D341Med (cell line): ENCODE measurements at regions not wholly inside any gene's neighbourhood (a gene's known extent, or its start where the extent isn't known, plus 50 kb on each side); places are given as distances from the start of the nearest gene placed in this dataset.

Source experiments
- DNase-seq: peaks from one replicate; pipeline ENCODE4 v3.0.0; 2012; ENCODE audit warnings: low spot score

DNA sequence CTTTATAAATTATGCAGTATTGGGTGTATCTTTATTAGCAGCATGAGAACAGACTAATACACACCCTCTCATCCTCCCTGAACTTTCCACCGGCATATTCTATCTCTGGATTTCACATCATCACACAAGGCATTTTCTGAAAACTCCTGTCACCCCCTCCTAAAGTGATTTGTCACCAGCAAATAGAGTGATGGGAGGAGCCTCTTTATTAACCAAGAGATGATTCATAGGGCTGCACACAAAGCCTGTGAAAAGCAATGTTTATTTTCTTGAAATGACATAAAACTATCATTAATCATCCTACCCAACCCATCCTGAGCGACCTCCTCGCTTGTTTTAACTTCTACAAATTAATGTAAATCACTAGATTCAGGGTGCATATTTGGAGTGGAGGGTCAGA, 394.7 kb upstream of the SULF2 start:
- DNase-seq = no peak

- DNase-seq = no peak
Observed at GRCh38 chr20:48178633-48179032, 393.4 kb upstream of the SULF2 start.

DNA sequence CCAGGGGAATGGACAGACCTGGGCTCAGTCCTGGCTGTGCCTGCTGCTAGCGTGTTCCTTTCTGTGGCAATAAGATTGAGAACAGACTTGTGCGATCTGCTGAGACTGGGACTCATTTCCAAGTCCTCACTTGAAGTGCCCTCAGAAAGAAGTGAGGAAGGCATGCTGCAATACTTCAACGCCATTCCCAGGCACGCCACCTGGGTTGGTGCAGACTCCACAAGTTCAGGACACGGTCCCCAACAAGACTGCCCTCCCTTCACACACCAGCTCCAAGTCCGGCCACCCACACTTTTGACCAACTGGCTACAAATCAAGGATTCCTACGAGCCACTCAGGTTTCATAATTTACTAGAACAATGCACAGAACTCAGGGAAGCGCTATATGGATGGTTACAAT, 391.8 kb upstream of the SULF2 start:
- no peak for DNase-seq

- no peak for DNase-seq
Observed at GRCh38 chr20:48176139-48176538, 390.9 kb upstream of the SULF2 start.

DNA sequence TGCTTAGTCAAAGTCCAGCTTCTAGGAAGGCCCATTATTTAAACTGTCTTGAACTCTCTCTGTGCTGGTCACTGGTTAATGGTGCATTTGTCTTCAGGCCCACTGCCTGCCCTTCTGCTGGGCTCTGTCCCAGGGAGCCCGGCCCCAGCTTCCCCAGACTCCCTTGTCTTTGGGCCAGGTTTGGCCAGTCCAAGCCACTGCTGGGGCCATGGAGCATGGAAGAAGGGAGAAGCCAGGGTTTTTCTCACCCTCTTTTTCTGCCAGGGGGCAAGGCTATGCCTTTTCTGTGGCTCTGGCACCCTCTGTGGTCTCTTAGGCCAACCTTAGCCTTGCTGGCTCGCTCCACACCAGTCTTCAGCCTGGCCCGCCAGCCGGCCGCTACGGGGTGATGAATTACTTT, 390.0 kb upstream of the SULF2 start:
- no peak for DNase-seq

DNA sequence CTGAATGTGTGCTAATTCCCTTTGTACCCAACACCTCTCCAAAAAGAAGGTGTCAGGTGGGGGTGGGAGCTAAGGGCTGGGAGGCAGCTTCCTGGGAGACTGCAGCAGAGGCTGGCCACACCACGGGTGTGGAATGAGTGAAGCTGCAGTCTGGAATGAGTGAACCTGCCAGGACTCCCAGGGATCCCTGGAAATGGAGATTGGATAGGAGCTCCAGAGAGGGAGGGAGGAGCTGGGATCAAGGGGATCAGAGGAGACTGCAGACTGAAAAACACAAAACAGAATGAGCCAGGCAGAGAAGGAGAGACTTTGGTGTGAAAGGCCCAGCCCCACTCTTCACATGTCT, 387.0 kb upstream of the SULF2 start:
- DNase-seq = no peak

DNA sequence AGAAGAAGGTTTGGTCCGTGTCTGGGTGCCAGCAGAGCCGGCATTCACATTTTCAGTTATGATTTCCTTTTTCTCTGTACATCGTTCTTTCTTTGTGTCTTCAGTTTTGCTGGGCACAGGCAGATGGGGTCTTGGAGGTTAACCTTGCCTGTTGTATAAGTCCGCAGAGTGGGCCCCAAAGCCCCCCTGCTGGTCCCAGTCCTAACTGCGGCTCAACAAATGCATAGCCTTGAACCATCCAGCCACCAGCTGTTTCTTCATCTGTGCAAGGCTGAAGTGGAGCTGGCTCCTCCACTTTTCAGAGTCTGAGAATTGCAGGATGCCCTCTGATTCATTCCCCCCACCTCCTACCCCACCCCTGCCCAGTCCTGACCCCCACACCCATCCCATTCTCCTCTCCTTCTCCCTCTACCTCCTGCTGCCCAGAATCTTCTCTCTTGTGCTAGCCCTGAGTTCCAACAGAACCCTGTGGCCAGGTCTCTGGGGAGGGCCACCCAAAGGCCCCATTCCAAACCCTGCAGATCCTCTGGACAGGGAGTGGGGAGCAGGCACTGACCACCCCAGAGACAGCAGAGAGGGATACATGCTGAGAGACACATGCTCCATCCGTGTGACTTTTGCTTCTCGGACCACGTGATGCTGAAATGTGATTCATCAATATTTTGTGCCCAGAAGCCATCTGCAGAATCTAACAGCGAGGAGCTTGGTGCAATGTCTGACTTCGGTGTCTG, 386.5 kb upstream of the SULF2 start:
- DNase-seq = no peak

GRCh38 chr20:48171071-48171470, 385.8 kb upstream of the SULF2 start:
- DNase-seq = peak; percentile 51

DNA sequence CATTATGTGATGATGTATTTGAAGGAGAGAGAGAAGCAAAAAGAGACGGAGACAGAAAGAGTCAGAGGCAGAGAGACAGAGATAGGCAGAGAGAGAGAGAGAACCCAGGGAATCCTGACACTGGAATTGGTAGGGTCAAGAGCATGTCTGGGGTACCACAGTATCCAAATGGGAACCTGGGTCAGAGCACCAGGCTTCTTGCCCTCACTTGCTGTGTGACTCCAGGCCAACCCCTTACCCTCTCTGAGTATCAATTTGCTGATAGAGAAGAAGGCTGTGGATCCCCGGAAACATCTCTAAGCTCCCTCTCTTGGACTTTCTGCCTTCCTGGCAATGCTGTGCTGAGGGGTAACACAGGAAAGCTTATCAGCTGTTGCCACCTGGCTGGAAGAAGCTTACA, 385.3 kb upstream of the SULF2 start:
- DNase-seq = no peak

DNA sequence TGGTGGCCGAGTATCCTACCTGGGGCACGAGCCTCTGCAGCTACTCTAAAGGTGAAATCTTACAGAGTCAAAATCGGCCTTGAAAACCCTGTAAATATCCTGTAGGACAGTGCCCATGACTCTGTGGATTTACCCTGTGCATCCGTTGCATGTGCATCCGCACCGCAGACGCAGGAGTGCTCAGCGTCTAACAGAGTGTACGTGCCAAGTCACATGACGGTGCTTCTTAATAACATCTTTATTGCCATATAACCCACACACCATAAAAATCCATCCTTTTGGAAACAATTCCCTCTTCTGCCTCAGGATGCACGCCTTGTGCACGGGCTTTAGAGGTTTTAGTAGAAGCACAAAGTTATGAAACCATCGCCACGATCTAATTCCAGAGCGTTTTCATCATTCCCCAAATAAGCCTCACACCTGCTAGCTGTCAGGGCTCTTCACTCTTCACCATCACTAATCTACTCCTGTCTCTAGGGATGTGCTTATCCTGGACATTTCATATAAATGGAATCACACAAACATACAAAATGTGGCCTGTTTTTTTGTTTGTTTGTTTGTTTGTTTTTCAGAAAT, 384.5 kb upstream of the SULF2 start:
- DNase-seq = no peak

GRCh38 chr20:48166082-48166835, 381.0 kb upstream of the SULF2 start:
- DNase-seq = no peak

DNA sequence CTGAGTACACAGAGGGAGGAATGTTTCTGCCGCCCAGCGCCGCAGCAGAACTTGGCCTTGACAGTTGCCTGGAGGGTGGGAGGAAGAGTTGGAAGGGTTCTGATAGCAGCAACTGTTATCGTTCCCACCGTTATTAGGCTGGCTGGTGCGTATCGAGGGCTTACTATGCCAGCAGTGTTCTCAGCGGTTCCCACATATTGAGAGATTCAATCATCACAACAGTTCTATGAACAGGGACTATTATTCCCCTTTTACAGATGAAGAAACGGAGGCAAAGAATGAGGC, 380.1 kb upstream of the SULF2 start:
- no peak for DNase-seq

DNA sequence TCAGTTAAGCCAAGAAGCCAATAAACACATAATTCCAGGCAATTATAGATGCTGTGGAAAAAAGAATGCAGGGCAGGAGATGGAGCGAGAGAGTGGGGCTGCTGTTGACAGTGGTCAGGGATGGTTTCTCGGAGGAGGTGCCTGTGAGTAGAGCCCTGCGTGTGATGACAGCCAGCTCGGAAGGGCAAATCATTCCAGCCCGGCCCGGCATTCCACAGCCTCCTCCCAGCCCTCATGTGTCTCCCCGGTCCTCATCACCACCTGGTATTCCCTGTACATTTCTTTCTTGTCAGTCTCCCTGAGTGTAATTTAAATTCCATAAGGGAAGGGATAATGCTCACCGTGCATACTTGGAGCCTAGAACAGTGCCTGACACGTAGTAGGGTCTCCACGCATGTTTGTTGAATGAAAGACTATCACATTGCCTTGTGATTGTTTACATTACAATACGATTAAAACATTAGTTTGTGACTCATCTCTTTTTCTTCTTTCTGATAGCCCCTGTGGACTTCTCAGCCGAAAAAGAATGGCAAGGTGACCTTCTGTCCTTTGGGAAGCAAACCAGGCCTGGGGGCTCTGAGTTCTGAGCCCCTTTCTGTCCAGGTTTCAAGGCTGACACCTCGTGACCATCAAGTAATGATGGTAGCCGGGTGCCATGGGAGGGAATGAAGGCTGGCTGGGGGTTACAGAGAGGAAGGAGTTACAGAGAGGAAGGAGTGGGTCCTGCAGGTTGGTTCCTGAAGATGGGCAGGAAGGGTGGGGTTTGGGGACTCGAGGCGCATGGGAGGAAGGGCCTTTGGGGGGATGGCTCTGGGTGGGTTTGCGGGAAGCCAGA, 379.5 kb upstream of the SULF2 start:
- no peak for DNase-seq

- no peak for DNase-seq
Observed at GRCh38 chr20:48164034-48164433, 378.8 kb upstream of the SULF2 start.

- DNase-seq = no peak
Observed at GRCh38 chr20:48163505-48163904, 378.2 kb upstream of the SULF2 start.

DNA sequence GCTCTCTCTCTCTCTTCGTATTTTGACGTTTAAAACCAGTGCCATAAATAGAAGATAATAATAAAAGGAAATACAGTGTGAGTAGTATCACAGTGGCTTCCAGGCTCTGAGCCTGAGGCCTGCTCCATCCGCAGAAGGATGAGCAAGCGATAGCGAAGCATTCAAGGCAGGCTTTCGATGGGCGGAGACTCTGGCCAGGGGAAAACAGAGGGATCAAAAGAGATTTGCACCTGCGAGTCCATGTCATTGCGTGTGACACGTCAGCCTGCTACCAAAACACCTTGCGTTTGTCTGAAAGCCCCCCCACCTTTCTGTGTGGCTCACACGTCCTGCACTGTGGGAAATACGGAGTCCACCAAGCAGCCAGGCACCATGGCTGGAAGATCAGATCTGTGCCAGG, 377.3 kb upstream of the SULF2 start:
- DNase-seq = no peak

DNA sequence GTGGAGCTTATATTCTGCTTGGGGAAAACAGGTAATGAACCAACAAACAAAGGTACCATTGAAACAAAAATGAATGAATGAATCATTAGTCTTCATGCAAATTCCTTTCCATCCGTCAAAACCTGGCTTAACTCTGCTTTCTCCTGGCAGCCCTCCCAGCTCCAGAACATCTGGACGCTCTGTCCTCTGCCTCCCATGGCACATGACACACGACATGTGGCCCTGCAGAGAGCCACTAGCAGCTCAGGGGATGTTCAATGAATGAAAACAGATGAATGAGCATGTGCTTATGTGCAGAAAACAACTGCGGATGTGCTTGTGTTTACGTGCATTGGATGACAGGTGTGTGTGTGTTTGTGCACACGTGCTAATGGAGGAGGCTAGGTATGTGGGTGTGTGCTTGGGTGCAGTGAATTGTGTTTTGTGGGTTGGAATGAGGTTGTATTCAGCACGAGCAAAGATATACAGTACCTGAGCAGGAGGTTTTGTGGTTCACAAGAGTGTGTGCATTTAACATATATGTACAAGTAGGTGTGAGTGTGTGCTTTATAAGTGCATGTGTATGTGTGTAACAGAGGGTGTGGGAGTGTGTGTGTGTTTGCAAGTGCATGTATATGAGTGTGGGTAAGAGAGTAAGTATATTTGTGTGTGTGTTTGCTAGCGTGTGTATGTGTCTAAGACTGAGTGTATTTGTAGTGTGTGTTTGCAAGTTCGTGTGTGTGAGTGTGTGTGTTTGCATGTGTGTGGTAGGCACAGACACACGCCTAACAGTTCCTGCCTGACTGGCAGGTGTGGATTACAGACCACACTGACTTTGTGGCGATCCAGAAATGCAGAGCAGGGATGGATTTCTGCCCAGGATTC, 374.1 kb upstream of the SULF2 start:
- DNase-seq = no peak

DNA sequence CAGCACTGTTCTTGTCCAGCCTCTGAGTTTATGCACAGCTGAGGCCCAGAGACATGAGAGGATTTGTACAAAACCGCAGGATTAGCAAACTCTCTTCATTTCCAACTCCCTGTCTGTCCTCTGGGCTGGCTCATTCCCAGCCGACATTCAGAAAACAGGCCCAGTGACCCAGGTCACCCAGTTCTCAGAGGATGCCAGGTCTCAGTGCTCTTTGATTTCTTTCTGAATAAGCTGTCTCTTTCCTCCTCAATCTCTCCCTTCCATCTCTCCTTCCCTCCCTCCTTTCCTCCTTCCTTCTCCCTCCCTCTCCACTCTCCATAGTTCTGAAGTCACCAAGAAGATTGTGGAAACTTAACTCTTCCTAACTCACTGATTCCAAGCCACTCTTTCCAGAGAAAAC, 372.7 kb upstream of the SULF2 start:
- DNase-seq = no peak

DNA sequence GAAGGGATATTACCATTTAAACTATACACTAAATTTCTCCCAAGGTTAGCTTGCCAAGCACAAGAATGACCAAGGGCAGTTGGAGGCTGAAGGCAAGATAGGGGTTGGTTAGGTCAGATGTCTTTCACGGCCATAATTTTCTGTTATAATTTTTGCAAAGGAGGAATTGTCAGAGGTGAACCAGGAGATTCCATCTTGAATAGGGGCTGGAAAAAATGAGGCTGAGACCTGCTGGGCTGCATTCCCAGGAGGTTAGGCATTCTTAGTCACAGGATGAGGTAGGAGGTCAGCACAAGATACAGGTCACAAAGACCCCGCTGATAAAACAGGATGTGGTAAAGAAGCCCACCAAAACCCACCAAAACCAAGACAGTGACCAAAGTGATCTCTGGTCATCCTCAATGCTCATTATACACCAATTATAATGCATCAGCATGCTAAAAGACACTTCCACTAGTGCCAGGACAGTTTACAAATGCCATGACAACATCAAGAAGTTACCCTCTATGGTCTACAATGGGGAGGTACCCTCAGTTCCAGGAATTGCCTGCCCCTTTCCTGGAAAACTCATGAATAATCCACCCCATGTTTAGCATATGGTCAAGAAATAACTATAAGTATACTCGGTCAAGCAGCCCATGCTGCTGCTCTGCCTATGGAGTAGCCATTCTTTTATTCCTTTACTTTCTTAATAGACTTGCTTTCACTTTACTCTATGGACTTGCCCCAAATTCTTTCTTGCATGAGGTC, 371.8 kb upstream of the SULF2 start:
- DNase-seq = no peak

DNA sequence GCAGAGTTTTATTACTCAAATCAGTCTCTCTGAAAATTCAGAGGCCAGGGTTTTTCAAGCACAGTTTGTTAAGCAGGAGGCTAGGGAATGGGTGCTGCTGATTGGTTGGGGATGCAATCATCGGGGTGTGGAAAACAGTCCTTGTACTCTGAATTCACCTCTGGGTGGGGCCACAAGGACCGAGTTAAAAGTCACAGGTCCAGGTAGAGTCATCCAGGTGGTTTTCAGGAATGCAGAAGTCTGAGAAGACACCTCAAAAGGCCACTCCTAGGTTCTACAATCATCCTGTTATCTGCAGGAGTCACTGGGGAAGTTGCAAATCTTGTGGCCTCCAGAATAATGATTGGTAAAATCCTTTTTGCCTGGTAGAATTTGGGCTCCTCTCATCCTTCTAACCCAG, 371.2 kb upstream of the SULF2 start:
- DNase-seq = no peak

GRCh38 chr20:48155268-48155667, 370.0 kb upstream of the SULF2 start:
- DNase-seq = no peak
